B cell (primary cell): ENCODE measurements at regions not wholly inside any gene's neighbourhood (a gene's known extent, or its start where the extent isn't known, plus 50 kb on each side); places are given as distances from the start of the nearest gene placed in this dataset.

ENCODE experiments used
- ATAC-seq: fragments of 200-7000 bp; cut with Tn5 transposase; one replicate; pipeline ENCODE4 v1.10.0; 2021; ENCODE audit warnings: low read depth, mild to moderate bottlenecking, moderate number of reproducible peaks, moderate library complexity
- CTCF ChIA-PET: fragments of 350-600 bp; sonication (Branson Sonifier 250); formaldehyde crosslinking; loops from one replicate; lab custom pipeline; 2021; ENCODE audit warnings: antibody characterized with exemption, inconsistent platforms; lab: Charles Lee
- POLR2A ChIA-PET: fragments of 350-600 bp; sonication (Branson Sonifier 250); formaldehyde crosslinking; loops from one replicate; lab custom pipeline; 2021; ENCODE audit warnings: antibody characterized with exemption; lab: Charles Lee
- DNase-seq: peaks from one replicate; pipeline ENCODE4 v3.0.0; 2013
- H2AFZ ChIP-seq: 2 replicates; pipeline ENCODE4 v1.6.1; 2012; ENCODE audit warnings: mild to moderate bottlenecking, low read depth, low read length; ENCODE audit not compliant: insufficient read depth, poor library complexity, severe bottlenecking
- H3K27ac ChIP-seq, 2 donors: 1 replicate in 1 of 2; 2 replicates in 1 of 2; pipeline ENCODE4 v1.5.1; 2012 to 2013; ENCODE audit warnings: low read length in 2 of 2, mild to moderate bottlenecking in 2 of 2, moderate library complexity in 1 of 2
- H3K27me3 ChIP-seq, 4 experiments: fragments of 200-600 bp in 1 of 4; sonication (generic) in 1 of 4; replicated peaks in 1 of 4; 1 replicate in 2 of 4; 2 replicates in 2 of 4; pipeline versions ENCODE4 v1.6.1 to v1.7.0; 2013 to 2016; ENCODE audit warnings: low read length in 3 of 4, mild to moderate bottlenecking in 2 of 4, mixed read lengths in 1 of 4, moderate library complexity in 1 of 4; ENCODE audit not compliant: insufficient read depth in 4 of 4, control insufficient read depth in 3 of 4; ENCODE audit errors: control extremely low read depth in 1 of 4
- H3K36me3 ChIP-seq, 2 experiments: replicated peaks in 1 of 2; 1 replicate in 1 of 2; 2 replicates in 1 of 2; pipeline versions ENCODE4 v1.6.1 to v1.7.1; 2013; ENCODE audit warnings: low read length in 1 of 2; ENCODE audit not compliant: insufficient read depth in 2 of 2, control insufficient read depth in 1 of 2; ENCODE audit errors: control extremely low read depth in 1 of 2, extremely low read depth in 1 of 2
- H3K4me1 ChIP-seq, 2 donors: fragments of 200-600 bp in 1 of 2; sonication (generic) in 1 of 2; 1 replicate in 1 of 2; 2 replicates in 1 of 2; pipeline versions ENCODE4 v1.5.1 to v1.6.1; 2013 to 2017; ENCODE audit warnings: low read length in 2 of 2; ENCODE audit not compliant: control insufficient read depth in 2 of 2, insufficient read depth in 2 of 2
- H3K4me2 ChIP-seq: replicated peaks from 2 replicates; pipeline ENCODE3; 2012; ENCODE audit warnings: mild to moderate bottlenecking, low read depth, low read length; ENCODE audit not compliant: poor library complexity, severe bottlenecking
- H3K4me3 ChIP-seq, 5 experiments: fragments of 200-600 bp in 1 of 5; sonication (generic) in 1 of 5; 1 replicate in 3 of 5; 2 replicates in 2 of 5; pipeline versions ENCODE4 v1.5.1 to v1.7.0; 2011 to 2016; ENCODE audit warnings: low read length in 4 of 5, mild to moderate bottlenecking in 4 of 5, low read depth in 2 of 5, control low read depth in 1 of 5, moderate library complexity in 1 of 5; ENCODE audit not compliant: insufficient read depth in 1 of 5; ENCODE audit errors: control extremely low read depth in 1 of 5, extremely low read depth in 1 of 5
- H3K79me2 ChIP-seq: fragments of 200-600 bp; sonication (generic); one replicate; pipeline ENCODE4 v1.6.0; 2016; ENCODE audit warnings: low read length; ENCODE audit not compliant: control insufficient read depth, insufficient read depth
- H3K9ac ChIP-seq: fragments of 200-600 bp; sonication (generic); 2 replicates; pipeline ENCODE4 v1.6.1; 2017; ENCODE audit warnings: mild to moderate bottlenecking, low read length, moderate library complexity
- H3K9me3 ChIP-seq, 3 donors: one replicate each; pipeline versions ENCODE4 v1.6.1 to v1.7.1; 2013; ENCODE audit warnings: low read length in 2 of 3; ENCODE audit not compliant: control insufficient read depth in 2 of 3, insufficient read depth in 1 of 3; ENCODE audit errors: control extremely low read depth in 1 of 3
- H4K20me1 ChIP-seq: 2 replicates; pipeline ENCODE4 v1.6.0; 2012; ENCODE audit warnings: mild to moderate bottlenecking, low read length; ENCODE audit not compliant: insufficient read depth, control insufficient read depth, poor library complexity, severe bottlenecking
- H3K27ac Mint-ChIP-seq: one replicate; pipeline ENCODE4 v1.8.0; 2021; ENCODE audit warnings: mixed read lengths
- H3K27me3 Mint-ChIP-seq: one replicate; pipeline ENCODE4 v1.8.0; 2021; ENCODE audit warnings: mixed read lengths
- H3K4me1 Mint-ChIP-seq: one replicate; pipeline ENCODE4 v1.8.0; 2021; ENCODE audit warnings: mixed read lengths
- H3K4me3 Mint-ChIP-seq: one replicate; pipeline ENCODE4 v1.8.0; 2021; ENCODE audit warnings: mixed read lengths
- H3K9me3 Mint-ChIP-seq: one replicate; pipeline ENCODE4 v1.8.0; 2022; ENCODE audit warnings: mixed read lengths; ENCODE audit not compliant: insufficient read depth
- EZH2 ChIP-seq: IDR thresholded peaks from 2 replicates; pipeline ENCODE4 v1.6.1; 2012; ENCODE audit warnings: borderline replicate concordance, low read depth, mild to moderate bottlenecking, moderate library complexity, low read length; ENCODE audit not compliant: insufficient read depth, poor library complexity, severe bottlenecking
- WGBS: methylation state at CpG from one replicate; pipeline ENCODE4 v1.1.5; 2013; ENCODE audit warnings: missing lambda C conversion rate; ENCODE audit not compliant: insufficient coverage; 5-methylcytosine and 5-hydroxymethylcytosine counted together
- intact Hi-C: fragments of 100-400 bp; cut with micrococcal nuclease; formaldehyde crosslinking; loops from one replicate; pipeline ENCODE4 v1.10.0; 2022
- TF ChIP-seq, protein P1 (sequence below): fragments of 200-600 bp; IDR thresholded peaks from one replicate; pipeline ENCODE4 v1.8.0; 2022; ENCODE audit warnings: antibody characterized with exemption, mild to moderate bottlenecking

DNA sequence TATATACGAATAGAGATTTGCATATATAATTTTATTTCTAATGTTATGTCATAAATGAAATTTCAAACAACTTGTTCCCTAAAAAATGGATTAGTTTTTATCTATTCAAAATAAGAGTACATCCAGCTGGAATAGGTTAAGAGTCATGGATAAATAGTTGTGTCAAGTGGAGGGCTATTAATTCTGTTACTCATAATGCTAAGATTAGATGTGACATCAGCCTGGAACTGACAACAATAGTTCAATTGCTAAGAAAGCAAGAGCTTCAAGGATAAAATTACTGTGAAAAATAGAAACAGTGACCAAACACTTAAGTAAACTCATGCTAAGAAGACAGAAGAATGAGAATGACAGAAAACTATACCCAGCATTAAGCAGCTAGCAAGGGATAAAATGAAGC, 92.2 kb upstream of the CDH9 start:
- Mint-ChIP-seq H3K27me3 (no peaks in the 10 kb centered on the region), H3K4me1 (no peaks in the 10 kb centered on the region), H3K27ac (no peak overlapping the region), H3K4me3 (no peak overlapping the region), H3K9me3 (peaks cover 3% of the 10 kb centered on the region)
- DNase-seq (no peak), ATAC-seq (no peak)
- Histone ChIP-seq H3K27me3 (no peaks in the 10 kb centered on the region), H3K4me1 (no peaks in the 10 kb centered on the region), H3K9me3 (peaks cover 0 to 1% (median 0%) of the 10 kb centered on the region in 3 donors), H3K27ac (no peak overlapping the region), H2AFZ (no peak overlapping the region), H3K4me3 (no peak overlapping the region), H3K79me2 (no peaks in the 10 kb centered on the region), H3K9ac (no peak overlapping the region), H3K36me3 (no peaks in the 10 kb centered on the region), H4K20me1 (no peaks in the 10 kb centered on the region), H3K4me2 (no peak overlapping the region)
- intact Hi-C loops = no loop called here
- TF ChIP-seq, protein P1, sequence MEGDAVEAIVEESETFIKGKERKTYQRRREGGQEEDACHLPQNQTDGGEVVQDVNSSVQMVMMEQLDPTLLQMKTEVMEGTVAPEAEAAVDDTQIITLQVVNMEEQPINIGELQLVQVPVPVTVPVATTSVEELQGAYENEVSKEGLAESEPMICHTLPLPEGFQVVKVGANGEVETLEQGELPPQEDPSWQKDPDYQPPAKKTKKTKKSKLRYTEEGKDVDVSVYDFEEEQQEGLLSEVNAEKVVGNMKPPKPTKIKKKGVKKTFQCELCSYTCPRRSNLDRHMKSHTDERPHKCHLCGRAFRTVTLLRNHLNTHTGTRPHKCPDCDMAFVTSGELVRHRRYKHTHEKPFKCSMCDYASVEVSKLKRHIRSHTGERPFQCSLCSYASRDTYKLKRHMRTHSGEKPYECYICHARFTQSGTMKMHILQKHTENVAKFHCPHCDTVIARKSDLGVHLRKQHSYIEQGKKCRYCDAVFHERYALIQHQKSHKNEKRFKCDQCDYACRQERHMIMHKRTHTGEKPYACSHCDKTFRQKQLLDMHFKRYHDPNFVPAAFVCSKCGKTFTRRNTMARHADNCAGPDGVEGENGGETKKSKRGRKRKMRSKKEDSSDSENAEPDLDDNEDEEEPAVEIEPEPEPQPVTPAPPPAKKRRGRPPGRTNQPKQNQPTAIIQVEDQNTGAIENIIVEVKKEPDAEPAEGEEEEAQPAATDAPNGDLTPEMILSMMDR = no peak
- TF ChIP-seq EZH2 = no peak
- ChIA-PET CTCF (no interaction called here), POLR2A (no interaction called here)
- WGBS = no CpG with 5 or more reads among the region's 1 CpG

DNA sequence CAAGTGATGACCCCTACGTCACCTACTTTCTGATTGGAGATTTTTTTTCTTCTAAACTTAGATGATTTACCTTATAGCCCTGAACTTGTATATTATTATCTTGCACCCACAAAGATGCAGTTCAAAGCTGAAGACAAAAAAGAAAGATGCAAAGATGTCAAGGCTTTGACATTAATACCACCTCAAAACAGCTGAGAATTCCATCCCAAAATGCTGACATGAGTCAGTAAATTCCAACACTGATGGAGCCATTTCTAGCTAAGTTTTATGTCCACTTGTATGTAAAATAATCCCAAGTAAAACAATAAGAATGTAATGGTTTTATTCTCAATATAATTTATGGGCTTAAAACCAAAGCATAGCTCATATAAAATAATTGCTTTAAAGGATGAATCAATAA, 91.5 kb upstream of the CDH9 start:
- no peak overlapping the region for H3K27ac Mint-ChIP-seq
- Histone ChIP-seq H3K79me2 (no peaks in the 10 kb centered on the region), H3K4me3 (no peak overlapping the region), H3K4me1 (no peaks in the 10 kb centered on the region), H3K27ac (no peak overlapping the region), H2AFZ (no peak overlapping the region), H3K4me2 (no peak overlapping the region), H3K36me3 (no peaks in the 10 kb centered on the region), H3K9me3 (peaks cover 0 to 1% (median 0%) of the 10 kb centered on the region in 3 donors), H3K27me3 (no peaks in the 10 kb centered on the region), H4K20me1 (no peaks in the 10 kb centered on the region), H3K9ac (no peak overlapping the region)
- H3K9me3 Mint-ChIP-seq = peaks cover 3% of the 10 kb centered on the region
- H3K27me3 Mint-ChIP-seq = no peaks in the 10 kb centered on the region
- no CpG with 5 or more reads among the region's 1 CpG for WGBS
- ChIA-PET CTCF (no interaction called here), POLR2A (no interaction called here)
- DNase-seq (no peak), ATAC-seq (no peak)
- intact Hi-C loops = no loop called here
- TF ChIP-seq EZH2 = no peak
- TF ChIP-seq, protein P1 = no peak
- H3K4me1 Mint-ChIP-seq = no peaks in the 10 kb centered on the region
- no peak overlapping the region for H3K4me3 Mint-ChIP-seq
